SKM-1 (cell line): ENCODE measurements at regions not wholly inside any gene's neighbourhood (a gene's known extent, or its start where the extent isn't known, plus 50 kb on each side); places are given as distances from the start of the nearest gene placed in this dataset.

Experiments
- DNase-seq: peaks from one replicate; lab custom pipeline; 2025; ENCODE audit not compliant: unreplicated experiment; lab: John Stamatoyannopoulos, UW

GRCh38 chr1:198861636-198862035, 222.8 kb downstream of the PTPRC start:
- DNase-seq = no peak

GRCh38 chr1:198864695-198865094, 225.9 kb downstream of the PTPRC start:
- no peak for DNase-seq

- DNase-seq = no peak
Measured at GRCh38 chr1:198865319-198865718, 226.5 kb downstream of the PTPRC start.

- DNase-seq = no peak
Measured at GRCh38 chr1:198867182-198867581, 228.3 kb downstream of the PTPRC start.

- no peak for DNase-seq
Measured at GRCh38 chr1:198873696-198874230, 234.9 kb downstream of the PTPRC start.

- DNase-seq = no peak
Measured at GRCh38 chr1:198876371-198876871, 237.6 kb downstream of the PTPRC start.

- no peak for DNase-seq
Measured at GRCh38 chr1:198878566-198878965, 239.7 kb downstream of the PTPRC start.

GRCh38 chr1:198879711-198880306, 241.0 kb downstream of the PTPRC start:
- DNase-seq = no peak

GRCh38 chr1:198880397-198880796, 241.6 kb downstream of the PTPRC start:
- no peak for DNase-seq

GRCh38 chr1:198880818-198881597, 242.2 kb downstream of the PTPRC start:
- peak; percentile 93 for DNase-seq

- no peak for DNase-seq
Measured at GRCh38 chr1:198883184-198883583, 244.3 kb downstream of the PTPRC start.

GRCh38 chr1:198887866-198888265, 249.0 kb downstream of the PTPRC start:
- no peak for DNase-seq

GRCh38 chr1:198888379-198888943, 249.6 kb downstream of the PTPRC start:
- no peak for DNase-seq

GRCh38 chr1:198889101-198889500, 250.3 kb downstream of the PTPRC start:
- DNase-seq = no peak

GRCh38 chr1:198889749-198890148, 250.9 kb downstream of the PTPRC start:
- no peak for DNase-seq

- DNase-seq = no peak
Measured at GRCh38 chr1:198890214-198890930, 251.5 kb downstream of the PTPRC start.

- DNase-seq = no peak
Measured at GRCh38 chr1:198892065-198892464, 253.2 kb downstream of the PTPRC start.

GRCh38 chr1:198893141-198893540, 254.3 kb downstream of the PTPRC start:
- no peak for DNase-seq

GRCh38 chr1:198893763-198894444, 255.1 kb downstream of the PTPRC start:
- no peak for DNase-seq

- DNase-seq = no peak
Measured at GRCh38 chr1:198901266-198901665, 262.4 kb downstream of the PTPRC start.

GRCh38 chr1:198902655-198903054, 263.8 kb downstream of the PTPRC start:
- no peak for DNase-seq
